Gastrocnemius medialis (tissue), 4 donors: ENCODE measurements at regions not wholly inside any gene's neighbourhood (a gene's known extent, or its start where the extent isn't known, plus 50 kb on each side); places are given as distances from the start of the nearest gene placed in this dataset.

Experiments used
- POLR2A ChIP-seq, 2 donors: fragments of 450-650 bp; IDR thresholded peaks; one replicate each; pipeline ENCODE4 v1.6.1; 2017; ENCODE audit warnings: antibody characterized with exemption in 2 of 2, mild to moderate bottlenecking in 2 of 2, moderate library complexity in 2 of 2
- TF ChIP-seq, protein P1 (sequence below), 5 experiments: fragments of 450-650 bp in 3 of 5; fragments of 200-600 bp in 2 of 5; sonication (generic) in 2 of 5; IDR thresholded peaks in 4 of 5; conservative IDR thresholded peaks in 1 of 5; 1 replicate in 4 of 5; 2 replicates in 1 of 5; pipeline ENCODE4 v1.5.1; 2016 to 2019; ENCODE audit warnings: antibody characterized with exemption in 5 of 5, mild to moderate bottlenecking in 3 of 5, moderate library complexity in 3 of 5

DNA sequence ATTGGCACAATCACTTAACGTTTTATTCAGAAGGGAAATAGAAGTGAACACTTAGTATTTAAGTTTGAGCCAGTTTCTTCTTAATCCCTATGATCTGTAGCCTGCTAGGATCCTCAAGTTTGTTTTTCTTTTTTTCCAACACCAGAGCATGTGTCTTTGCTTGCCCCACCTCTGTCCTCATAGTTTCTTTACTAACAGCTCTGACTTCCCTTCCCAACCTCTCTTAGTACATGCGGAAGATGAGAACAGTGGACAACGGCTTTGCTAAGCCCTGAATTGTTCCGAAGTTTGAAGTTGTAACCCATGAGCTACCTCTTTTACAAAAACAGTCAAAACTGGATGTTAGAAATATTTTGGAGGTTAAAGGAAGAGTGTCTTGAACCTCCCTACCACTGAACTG lies 61.7 kb upstream of the TAF11L2 start:
- TF ChIP-seq, protein P1, sequence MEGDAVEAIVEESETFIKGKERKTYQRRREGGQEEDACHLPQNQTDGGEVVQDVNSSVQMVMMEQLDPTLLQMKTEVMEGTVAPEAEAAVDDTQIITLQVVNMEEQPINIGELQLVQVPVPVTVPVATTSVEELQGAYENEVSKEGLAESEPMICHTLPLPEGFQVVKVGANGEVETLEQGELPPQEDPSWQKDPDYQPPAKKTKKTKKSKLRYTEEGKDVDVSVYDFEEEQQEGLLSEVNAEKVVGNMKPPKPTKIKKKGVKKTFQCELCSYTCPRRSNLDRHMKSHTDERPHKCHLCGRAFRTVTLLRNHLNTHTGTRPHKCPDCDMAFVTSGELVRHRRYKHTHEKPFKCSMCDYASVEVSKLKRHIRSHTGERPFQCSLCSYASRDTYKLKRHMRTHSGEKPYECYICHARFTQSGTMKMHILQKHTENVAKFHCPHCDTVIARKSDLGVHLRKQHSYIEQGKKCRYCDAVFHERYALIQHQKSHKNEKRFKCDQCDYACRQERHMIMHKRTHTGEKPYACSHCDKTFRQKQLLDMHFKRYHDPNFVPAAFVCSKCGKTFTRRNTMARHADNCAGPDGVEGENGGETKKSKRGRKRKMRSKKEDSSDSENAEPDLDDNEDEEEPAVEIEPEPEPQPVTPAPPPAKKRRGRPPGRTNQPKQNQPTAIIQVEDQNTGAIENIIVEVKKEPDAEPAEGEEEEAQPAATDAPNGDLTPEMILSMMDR (IDR thresholded peaks at IDR 0.05 in 4 of 5, conservative IDR thresholded peaks at IDR 0.05 in 1 of 5): no peak
- TF ChIP-seq POLR2A (IDR thresholded peaks at IDR 0.05): no peak
